GM19468 (cell line): ENCODE measurements at regions not wholly inside any gene's neighbourhood (a gene's known extent, or its start where the extent isn't known, plus 50 kb on each side); places are given as distances from the start of the nearest gene placed in this dataset.

Experiments used
- ATAC-seq: cut with Tn5 transposase; IDR thresholded peaks from one replicate; pipeline ENCODE4 v1.9.1; 2021; ENCODE audit warnings: mild to moderate bottlenecking, moderate library complexity, moderate number of reproducible peaks; ENCODE audit not compliant: unreplicated experiment; ENCODE audit errors: extremely low read depth

DNA sequence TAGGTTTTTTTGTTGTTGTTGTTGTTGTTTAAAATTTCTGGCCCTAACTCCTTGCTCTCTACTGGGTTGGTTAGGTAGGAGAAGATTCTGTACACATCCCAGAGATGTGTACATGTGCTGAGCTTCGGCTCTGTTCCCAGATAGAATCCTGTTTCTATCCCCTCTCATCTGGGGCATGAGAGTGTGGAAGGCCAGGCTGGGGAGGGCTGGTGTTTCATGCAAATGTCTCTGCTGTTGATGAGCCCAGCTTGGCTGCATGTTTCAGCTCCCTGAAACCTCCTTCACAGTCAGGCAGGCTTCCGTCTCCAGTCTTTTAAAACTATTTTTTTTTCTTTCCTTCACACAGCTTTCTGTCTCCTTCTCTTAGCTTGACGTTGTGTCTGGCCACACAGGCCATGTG, 526.9 kb upstream of the KLF4 start:
- ATAC-seq: no peak

DNA sequence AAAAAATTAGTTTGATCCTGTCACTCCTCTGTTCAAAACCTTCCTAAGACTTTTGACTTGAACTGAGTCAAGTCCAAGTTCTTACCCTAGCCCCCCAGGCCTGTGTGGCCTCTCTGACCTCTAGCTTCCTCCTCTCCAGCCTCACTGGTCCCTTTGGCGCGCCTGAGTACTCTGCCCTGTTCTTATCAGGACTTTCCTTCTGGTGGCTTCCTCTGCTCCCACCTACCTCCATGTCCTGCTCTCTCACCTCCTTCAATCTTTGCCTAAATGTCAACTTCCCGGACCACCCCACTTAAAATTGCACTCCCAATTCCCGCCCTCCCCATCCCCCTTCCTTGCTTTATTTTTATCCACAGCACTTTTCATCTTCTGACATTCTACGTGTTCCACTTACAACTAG, 526.1 kb upstream of the KLF4 start:
- no peak for ATAC-seq

DNA sequence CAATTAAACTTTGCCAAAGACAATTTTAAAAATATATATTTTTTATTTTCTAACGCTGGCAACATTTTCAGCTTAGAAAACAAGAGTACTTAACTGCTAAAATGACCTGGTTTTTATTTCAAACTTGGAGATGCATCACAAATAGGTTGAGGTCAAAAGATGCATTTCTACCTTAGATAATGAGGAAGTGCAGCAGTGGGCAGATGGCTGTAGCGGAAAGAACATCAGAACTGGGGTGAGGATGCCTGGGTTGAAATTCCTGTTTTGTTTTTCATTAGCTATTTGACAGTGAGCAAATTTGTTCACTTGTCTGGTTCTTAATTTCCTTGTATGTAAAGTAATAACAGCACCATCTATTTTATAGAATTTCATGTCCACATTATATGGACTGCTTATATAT, 524.8 kb upstream of the KLF4 start:
- no peak for ATAC-seq

DNA sequence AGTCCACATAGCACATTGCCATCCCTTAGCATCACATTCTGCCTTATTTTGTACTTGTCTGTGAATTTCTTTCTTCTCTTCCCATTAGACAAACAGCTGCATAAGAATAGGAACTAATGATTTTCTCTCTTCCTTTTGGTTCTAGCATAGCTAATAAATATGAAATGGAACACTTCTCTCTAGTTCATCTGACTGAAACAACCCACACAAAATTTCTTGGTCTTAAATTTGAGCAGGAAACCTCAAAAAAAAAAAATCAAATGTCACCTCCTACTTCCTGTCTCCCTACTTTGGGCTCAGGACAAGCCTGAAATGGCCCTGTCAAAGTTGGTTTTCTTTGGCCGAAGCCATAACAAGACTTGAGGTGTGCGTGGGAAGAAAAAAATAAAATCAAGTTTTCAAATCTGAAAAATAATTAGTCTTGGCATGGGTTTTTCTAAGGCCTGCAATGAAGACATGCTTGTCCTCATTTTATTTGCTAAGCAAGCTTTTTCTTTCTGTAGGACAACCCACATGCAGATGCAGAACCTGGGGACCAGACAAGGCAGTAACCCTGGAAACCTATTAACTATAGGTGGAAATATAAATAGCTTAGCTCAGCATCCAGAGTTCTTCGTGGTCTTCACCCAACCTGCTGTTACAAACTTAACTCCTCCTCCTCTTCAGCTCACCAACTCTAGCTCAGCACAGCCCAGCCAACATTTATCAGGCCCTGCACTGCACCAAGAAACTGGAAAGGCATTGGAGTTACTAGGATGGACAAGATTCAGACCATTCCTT, 523.5 kb upstream of the KLF4 start:
- no peak for ATAC-seq

DNA sequence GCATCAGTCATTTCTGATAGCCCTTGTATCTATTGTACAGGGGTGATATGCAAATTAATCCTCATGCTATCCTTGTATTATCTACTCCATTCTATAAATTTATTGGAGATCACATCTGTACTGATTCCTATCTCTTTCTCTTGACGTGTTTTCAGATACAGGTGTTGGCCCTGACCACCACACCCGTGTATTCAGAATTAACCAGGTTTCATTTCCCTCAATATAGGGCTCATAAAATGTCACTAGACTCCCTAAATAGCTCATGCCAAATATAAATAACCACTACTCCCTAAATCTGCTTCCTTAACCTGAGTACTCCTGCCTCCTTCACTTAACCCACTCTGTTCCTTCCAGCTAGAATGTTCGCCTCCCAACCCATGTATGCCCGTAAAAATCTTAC, 522.8 kb upstream of the KLF4 start:
- no peak for ATAC-seq

DNA sequence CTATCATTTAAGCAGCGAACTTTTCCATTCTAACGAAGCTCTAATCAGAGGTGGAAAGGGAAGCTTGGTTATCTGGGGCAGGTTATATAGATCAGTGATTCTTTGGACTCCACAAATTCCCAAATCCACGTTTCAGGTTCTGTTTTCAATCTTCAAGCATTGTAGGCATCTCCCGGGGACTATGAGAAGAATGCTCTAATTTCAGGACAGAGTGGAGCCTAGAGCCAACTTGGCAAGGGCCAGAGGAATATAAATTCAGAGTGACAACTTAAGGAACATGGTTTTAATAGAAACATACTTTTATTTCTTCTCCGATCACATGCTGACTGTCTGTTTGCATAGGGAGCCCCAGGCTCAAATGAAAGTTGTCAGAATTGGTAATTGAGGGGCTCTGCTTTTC, 514.0 kb upstream of the KLF4 start:
- ATAC-seq: no peak

DNA sequence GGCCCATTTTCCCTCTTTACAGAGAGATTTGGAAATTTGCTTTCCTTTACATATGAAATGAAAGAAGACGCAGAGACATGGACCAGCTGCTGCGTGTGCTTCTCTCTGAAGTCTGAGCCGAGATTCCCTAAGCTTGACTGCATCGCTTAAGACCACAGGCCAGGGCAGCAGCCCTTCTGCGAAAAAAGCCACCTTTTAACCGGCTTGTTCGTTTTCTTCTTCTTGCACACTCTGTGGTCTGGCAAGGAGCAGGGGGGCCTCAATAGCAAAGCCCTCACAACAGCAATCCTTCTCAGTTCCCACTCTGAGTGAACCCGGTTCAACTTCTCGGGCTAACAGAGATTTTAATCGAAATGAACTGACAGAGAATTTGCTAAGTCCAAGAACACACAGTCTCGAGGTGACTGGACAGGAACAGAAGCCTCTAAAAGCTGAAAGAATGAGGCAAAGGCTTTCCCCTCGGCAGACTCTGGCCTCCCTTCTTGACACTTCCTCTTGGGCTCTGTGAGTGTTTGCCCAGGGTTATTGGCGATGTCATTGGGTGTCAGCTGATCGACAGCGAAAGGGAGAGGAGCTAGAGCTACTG, 512.9 kb upstream of the KLF4 start:
- no peak for ATAC-seq

DNA sequence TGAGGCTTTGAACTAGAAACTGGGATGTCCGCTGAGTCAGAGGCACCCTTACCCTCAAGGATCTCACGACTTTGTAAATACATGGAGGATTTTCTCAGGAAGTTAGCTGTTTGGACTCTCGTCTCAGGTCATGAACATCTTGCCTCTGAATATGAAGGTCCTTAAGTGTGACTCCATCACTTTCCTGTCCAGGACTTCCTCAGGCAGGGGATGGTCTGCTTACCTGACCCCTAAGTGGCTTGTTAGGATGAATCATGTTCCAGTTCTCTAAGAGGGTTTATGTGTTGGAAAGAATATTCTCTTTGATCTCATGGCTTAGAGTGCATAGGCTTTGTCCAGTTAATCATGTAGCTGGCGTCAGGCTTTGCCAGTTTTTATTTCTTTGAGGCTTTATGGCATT, 511.7 kb upstream of the KLF4 start:
- no peak for ATAC-seq

DNA sequence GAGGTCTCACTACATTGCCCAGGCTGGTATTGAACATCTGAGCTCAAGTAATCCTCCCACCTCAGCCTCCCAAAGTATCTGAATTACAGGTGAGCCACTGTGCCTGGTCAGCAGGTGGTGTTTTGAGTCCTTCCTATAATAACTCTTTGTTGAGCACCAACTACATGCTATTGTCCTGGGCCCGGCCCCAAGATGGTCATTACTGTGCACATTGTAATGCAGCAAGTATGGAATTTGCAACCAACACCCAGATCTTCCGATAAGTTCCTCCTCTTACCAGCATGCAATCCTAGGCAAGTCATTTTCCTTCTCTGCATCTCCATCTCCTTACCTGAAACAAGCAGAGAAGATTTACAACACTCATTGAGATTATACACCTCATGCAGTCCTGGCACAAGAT, 510.3 kb upstream of the KLF4 start:
- ATAC-seq: no peak

DNA sequence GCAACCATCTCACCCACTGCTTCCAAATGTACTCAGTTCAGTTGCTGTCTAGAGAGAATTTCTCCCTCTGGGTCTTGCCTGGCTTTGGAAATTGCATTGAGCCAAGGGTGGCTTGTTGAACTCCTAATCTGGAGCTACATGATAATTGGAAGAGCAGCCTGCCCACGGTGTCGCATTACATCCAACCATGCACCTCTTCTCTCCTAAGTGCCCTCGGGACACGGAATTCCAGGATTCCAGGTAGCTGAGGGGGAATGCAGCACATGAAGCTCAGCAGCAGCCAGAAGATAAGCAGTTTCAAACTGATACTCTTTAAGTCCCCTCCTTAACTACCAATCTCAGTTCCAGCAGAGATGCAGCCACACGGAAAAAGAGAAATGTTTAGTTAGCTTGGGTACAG, 509.4 kb upstream of the KLF4 start:
- ATAC-seq: no peak

DNA sequence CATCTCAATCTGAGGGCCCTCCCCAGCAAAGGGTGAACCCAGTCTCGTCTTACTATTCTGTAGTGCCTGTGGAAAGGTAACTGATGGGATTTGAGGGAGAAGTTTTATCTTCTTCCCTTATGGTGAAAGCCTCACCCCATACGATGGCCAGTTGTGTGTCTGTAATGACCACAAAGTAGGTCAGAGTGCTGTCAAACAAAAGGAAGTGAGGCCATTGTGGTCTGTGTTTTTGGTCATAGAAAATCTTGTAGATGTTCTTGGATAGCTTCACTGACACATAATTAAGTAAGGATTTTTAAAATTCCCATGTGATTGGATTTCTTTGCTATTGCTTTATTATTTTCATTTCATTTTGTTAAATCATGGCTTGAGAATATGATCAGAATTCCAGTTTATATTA, 505.1 kb upstream of the KLF4 start:
- no peak for ATAC-seq

DNA sequence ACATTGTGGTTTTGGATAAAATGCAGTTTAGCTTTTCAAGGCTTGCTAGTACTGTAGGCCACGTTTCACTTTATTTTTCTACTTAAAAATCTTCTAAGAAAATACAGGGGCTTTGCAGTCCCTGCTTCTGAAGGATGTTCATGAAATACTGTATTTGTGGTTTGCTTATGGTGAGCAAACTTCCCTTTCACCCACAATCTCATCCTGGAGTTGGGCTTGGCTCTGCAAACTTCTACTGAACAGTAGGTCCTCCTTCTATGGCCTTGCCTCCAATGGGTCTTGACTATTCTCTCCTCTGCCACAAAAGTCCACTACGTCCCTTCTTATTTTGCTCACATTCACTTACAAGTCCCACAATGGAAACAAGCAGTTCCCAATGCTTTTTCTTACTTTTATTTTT, 502.7 kb upstream of the KLF4 start:
- no peak for ATAC-seq

DNA sequence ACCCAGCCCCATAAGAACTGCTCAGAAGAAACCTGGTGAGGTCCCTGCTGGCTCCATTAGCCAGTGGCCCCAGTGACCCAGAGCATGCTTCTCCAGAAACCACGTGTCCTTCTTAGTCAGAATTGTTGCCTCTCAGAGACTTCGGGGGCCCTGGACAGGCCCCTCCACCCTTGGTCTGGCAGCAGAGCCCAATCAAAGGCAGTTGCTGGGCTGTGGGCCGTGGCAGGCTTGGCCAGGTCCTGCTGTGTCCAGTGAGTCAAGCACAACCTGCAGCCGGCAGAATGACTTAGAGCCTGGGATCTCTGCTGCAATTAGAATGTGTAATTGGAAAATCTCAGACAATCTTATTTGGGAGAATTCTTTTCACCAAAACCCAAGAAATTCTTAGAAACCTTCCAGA, 502.0 kb upstream of the KLF4 start:
- ATAC-seq: no peak

DNA sequence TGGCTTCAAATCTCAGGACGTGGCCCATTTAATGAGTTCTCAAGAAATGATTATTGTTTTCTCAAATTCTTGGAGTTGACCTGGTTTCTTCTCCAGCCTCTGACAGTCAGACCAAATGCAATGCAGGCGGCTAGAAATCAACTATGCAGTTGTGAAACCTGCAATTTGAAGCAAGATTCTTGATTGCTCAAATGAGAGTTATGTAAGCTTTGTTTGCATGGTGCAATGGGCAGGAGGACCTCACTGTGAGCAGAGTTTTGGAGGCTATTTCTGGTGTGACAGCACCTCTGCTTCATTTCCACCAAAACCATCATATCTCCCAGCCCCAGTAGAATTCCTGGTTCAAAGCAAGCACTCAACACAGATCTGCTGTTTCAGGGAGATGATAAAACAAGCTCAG, 500.0 kb upstream of the KLF4 start:
- no peak for ATAC-seq

DNA sequence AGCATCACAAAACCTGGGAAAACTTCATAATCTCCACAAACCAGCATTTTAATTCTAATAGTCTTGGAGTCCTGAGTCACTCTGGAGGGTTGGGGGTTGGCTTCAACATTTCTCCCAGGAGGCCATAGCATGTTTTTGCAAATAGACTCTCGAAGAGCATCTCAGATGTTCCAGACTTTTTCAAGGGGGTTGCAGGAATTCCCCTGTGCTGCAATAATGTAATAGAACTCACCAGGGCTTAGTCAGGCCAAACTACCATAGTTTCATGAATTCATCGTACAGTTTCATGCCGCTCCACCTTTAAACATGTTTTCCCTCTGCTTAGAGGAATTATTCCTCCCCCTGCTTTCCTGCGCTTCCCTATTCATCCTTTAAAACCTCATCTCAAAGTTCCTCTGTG, 499.5 kb upstream of the KLF4 start:
- ATAC-seq: no peak

DNA sequence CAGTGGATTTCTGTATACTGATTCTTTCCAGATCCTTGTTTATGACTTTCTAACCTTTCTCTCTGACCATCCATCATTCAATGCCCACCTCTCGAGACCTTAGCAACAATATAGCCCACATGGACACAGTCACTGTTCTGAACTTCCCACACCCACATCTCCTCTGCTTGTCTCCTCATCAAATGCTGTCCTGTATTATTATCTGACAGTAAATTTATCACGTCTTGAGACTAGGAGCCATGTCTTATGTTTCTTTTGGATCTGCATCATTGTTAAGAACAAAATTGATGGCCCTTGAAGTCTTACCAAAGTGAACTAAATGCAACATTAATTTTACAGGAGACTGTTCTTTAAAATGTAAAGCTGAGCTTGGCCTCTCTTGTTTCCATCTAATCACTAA, 495.4 kb upstream of the KLF4 start:
- no peak for ATAC-seq

DNA sequence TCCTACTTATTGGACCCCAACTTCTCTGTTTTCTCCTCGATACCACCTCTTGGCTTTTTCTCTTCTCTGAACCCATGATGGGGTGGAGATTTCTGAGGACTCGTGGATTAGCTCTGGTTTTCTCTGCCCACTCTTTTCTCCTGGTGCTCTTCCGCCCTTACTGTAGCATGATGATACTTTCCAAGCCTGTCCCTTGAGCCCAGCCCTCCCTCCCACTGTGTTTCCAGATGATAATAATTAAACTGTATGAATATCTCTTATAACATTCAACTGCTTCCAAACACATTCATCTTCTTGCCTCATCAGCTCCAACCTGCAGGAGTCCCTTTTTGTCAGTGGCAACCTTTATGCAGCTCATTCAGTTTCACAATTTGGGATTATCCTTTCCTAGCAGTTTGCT, 494.2 kb upstream of the KLF4 start:
- ATAC-seq: no peak

DNA sequence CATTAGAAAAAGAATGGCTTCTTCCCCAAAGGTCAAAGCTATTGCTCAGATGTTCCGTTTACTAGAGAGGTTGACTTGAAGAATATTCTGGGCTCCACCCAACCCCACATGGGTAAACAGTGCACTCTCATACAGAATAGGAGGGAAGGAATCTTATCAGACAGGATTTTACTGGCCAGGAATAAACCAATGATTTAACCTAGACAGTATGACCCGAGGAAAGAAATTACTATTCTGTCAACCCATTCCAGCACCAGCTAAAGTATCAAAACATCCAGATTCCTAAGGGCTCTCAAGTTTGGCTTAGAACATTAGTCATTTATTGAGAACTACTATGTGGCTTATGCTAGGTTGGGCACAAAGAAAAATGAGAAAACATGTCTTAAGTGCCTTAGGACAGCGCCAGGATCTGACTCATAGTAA, 493.6 kb upstream of the KLF4 start:
- ATAC-seq: no peak

DNA sequence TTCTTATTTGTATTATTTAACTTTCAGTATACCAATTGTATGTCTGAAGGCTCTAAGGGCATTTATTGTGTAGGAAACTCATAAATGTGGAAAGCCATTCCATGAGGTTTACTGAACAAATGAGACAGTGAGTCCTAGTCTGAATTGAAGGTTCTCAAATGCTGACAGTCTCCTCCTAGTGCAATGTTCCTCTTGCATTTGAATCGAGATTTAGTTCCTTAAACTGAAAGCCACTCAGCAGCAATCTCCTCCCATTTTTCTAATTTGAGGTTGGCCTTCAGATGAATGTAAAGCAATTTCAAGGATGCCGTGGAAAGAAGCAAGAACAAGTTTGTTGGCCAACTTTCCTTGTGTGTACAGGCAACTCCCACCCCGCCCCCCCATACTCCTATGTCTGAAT, 493.2 kb upstream of the KLF4 start:
- ATAC-seq: no peak

DNA sequence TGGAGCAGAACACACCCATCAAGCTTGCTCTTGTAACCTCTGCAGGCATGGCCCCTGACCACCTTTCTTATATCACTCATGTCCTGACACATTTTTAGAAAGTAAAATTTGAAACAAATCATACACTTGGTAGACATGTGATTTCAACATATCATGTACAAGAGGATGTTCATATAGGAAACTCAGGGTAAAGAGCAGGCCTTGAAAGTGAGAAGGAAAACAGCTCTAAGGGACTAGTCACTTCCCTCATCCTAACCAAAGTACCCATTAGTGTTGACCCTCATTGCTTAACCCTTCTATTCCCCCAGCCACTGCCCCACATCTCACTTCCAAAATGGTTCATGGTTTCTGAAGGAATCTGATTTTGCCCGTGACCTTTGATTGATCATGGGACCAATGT, 492.4 kb upstream of the KLF4 start:
- ATAC-seq: no peak

DNA sequence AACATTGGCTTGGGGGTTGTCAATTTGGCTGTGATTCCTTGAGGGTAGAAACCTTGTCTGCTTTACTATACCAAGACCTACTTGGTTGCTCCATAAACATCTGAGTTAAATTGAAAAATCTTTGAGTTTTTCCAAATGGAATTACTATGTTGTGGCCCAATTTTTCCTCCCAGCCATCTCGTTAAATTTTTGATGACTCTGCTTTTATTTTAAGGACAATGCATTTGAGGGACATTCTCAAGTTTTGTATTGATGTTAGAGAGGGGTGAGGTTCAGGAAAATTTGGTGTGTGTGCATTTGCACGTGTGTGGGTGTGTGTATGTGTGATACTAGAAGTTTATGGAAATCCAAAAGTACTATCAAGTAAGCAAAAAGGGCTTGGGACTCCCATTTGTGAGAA, 491.4 kb upstream of the KLF4 start:
- ATAC-seq: no peak

DNA sequence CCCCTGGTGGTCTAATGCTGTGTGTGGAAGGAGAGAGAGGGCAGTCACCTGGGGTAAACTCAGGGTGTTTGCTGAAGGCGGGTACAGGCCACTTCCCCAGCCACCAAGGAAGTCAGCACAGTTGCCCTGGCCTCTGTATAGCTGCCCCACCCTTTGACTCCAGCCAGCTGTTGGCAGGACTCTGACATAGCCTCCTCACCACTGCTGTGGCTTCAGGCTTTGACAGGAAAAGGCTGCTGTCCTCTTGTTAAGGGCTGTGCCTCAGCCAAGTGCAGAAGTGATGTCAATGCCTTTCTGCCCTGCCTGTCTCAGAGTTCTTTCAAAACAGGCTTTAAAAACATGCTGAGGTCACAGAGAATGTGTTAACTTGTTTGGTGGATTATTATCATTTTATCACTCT, 487.2 kb upstream of the KLF4 start:
- no peak for ATAC-seq
